HG03135 (cell line): ENCODE measurements at regions not wholly inside any gene's neighbourhood (a gene's known extent, or its start where the extent isn't known, plus 50 kb on each side); places are given as distances from the start of the nearest gene placed in this dataset.
"Not testable (repeated sequence)": the region's sequence is repeated elsewhere in the genome, so short reads cannot be mapped to it uniquely, and the experiment has no call there.

Source experiments
- ATAC-seq: cut with Tn5 transposase; IDR thresholded peaks from one replicate; pipeline ENCODE4 v1.9.1; 2021; ENCODE audit warnings: mild to moderate bottlenecking, moderate library complexity; ENCODE audit not compliant: unreplicated experiment

DNA sequence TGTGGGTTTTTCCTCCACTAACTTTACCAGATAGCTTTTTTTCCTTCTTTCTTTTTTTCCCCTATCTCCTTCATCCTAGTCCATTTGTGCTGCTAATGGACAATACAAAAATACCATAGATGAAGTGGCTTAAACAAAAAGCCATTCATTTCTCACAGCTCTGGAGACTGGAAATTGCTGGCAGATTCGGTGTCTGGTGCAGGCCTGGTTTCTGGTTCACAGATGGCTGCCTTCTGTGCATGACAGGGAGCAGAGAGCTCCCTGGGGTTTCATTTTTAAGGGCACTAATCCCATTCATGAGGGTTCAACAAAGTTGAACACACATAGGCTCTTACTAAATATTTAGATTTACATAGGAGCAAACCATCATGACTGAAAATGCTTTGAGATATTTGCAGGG lies 467.4 kb downstream of the TYW1 start:
- no peak for ATAC-seq

DNA sequence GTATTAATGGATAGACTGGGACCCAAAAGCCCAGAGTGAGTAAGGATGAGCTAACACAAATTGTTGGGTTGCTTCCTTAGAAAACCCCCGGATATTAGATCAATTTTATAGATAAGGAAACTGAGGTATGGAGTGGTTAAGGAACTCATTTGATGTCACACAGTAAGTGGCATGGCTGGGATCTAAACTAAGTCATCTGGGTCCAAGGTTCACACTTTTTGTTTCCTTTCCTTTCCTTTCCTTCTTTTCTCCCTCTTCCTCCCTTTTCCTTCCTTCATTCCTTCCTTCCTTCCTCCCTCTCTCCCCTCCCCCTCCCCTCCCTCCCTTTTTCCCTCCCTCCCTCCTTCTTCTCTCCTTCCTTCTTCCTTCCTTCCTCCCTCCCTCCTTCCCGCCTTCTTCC lies 469.5 kb downstream of the TYW1 start:
- ATAC-seq, result no peak

DNA sequence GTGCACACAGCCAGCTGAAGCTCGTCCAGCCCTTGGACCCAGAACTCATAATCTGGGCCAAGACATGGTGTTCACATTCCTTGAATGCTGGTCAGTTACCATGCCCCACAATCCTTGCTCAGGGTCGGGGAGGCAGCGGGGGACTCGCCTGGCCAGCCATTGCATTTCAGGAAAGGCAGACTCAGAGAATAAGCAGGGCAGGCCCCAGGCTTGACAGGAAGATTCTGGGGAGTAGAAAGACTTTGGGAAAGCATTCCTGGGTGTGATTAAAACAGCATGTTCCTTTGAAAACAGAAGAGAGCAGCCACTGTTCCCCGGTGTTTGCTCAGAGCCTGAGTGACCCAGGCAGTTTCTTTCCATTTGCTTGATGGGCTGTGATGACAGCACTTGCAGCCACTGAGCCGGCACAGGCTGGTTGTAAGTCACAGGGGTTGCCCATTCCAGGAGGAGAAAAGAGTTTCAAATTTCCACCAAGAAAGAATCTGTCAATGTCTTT lies 473.7 kb downstream of the TYW1 start:
- ATAC-seq, result no peak

DNA sequence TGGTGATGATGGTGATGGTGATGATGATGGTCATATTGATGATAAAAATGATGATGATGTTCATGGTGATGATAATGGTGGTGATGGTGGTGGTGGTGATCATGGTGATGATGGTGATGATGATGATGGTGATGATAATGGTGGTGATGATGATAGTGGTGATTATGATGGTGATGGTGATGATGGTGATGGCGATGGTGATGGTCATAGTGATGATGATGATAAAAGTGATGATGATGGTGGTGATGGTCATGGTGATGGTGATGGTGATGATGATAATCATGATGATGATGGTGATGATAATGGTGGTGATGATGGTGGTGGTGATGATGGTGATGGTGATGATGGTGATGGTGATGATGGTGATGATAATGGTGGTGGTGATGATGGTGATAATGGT lies 478.7 kb downstream of the TYW1 start:
- no peak for ATAC-seq

DNA sequence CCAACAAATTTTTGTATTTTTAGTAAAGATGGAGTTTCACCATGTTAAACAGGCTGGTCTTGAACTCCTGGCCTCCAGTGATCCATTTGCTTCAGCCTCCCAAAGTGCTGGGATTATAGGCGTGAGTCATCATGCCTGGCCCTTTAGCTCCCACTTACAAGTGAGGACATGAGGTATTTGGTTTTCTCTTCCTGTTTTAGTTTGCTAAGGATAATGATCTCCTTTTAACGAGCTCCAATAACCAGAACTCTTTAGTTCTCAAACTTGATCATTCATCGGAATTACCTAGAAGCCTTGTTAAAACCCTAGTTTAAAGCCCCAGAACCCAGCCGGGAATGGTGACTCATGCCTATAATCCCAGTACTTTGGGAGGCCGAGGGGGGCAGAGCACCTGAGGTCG lies 481.4 kb downstream of the TYW1 start:
- no peak for ATAC-seq

DNA sequence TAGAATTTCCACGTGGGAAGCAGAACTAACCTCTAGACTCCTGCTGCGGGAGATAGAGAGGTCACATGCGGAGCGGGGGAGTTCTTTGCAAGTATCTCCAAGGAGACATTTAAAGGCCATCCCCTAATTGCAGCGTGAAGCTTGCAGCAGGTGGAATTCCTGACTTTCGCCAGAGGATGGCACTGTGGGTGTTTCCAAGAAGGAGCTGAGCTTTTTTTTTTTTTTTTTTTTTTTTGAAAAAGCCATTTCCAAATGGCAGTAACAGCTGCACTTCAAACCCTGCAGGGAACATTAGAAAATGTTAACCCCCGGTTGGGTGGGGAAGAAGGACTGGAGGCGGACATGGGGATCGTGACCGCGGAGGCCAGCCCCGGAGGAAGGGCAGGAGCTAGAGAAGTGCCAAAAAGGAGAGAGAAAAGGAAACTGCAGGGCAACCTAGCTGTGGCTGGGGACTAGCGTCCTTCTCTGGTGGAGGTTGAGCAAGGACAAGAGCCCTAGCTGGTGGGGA lies 487.7 kb downstream of the TYW1 start:
- no peak for ATAC-seq

DNA sequence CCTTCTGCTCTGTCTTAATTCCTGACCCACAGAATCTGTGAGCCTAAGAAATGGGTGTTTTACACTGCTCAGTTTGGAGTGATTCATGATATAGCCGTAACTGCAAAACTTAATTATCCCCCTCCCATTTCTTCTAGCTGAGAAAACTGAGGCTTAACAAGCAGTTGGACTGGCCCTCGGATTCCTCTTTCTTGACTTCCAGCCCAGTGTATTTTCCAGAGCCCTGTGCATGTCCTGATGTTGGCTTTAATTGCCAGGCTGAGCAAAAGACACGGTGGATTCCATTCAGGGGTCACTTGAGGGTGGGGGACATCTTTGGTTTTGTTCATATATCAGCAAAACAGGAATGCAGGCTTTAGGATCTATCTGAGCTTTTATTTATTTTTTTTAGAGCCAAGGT lies 489.8 kb downstream of the TYW1 start:
- ATAC-seq, result no peak

DNA sequence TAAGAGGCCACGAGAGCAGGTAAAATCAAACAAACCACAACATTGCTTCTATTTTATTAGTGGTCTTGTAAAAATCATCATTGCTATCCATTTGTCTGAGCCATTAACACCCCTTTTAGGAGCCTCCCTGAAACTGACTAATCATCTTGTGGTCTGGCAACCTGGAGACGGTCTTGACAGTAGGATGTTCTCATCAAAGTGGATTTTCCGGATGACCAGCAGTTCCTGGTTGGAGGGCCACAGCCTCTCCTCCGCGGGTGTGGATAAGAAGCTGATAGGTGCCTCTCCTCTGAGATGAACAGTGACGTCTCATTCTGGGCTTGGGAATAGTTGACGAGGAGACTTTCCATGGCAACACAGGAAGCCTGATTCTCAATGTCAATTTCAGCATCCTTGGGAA lies 490.7 kb downstream of the TYW1 start:
- no peak for ATAC-seq

DNA sequence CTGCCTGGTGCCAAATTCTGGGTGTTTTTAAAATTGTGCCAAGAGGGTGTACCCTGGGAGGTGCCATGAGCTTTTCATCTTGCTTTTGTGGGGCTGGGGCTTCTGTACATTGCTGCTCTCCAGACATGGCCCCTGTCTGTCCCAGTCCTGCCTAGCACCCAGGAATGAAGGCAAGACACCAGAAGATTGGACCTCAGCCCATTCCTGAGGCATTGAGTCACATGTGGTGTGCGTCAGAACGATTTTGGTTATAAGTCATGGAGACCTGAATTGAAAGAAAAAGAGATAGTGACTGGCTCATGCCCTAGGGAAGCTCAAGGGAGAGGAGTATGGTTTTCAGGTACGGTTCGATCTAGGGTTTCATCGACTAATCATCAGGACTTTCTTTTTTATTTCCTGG lies 493.2 kb downstream of the TYW1 start:
- no peak for ATAC-seq

DNA sequence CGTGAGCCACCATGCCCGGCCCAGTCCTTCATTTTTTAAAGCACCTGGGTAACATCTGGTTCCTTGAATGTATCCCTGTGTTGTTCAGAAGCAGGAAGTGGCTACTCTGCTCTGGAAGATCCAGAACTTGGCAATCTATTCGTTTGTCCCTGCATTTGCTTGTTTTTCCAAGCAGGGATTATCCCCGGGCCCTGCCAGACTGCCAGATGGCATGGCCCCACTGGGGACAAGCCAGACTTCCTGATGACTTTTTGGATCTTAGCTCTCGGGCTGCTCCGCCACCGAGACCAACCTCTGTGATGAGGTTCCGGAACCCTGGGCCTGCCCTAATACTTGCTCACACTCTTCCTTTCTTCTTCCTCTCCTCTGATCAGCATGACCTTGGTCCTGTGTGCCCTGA lies 496.7 kb downstream of the TYW1 start:
- no peak for ATAC-seq

DNA sequence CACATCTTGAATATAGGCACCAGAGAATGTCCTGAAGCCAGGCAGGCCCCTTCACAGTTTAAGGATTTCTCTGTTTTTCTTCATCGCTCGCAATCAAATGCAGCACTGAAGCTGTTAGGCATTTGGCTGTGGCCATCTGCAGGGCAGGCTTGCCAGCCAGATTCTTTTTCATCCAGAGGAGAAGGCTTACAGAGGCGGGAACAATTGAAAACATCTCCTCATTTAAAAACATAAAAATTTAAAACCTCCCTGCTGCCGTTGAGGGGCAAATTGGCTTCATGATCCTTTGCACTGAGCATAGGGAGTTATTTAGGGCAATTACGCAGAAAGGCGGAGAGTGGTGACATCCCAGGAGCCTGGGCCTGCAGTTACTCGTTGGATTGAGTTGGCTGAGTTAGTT lies 500.0 kb downstream of the TYW1 start:
- ATAC-seq, result no peak

DNA sequence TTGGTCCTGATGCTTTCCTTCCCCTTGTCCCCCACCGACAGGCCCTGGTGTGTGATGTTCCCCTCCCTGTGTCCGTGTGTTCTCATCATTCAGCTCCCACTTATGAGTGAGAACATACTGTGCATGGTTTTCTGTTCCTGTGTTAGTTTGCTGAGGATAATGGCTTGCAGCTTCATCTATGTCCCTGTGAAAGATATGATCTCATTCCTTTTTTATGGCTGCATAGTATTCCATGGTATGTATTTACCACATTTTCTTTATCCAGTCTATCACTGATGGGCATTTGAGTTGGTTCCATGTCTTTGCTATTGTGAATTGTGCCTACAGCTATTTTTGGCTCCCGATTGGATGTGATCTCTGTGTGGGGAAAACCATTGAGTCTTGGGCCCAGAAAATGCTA lies 501.3 kb downstream of the TYW1 start:
- ATAC-seq, result not testable (repeated sequence)

DNA sequence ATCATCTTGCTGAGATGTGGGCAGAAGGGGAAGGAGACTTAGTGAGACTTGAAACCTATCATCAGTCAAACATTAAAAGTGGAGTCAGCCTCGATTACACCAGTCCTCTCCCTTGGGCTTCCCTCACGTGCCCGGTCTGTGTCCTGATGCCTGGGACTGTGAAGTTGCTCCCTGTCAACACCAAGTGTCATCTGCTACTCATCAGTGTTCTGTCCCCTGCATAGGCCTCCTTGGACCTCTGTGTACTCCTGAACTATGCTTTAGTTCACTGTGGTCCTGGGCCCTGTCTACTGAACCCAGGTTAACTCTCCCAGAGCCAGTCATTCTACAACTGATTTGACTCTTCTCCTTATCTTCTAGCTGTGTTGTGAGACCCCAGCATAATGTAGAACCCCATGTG lies 506.3 kb downstream of the TYW1 start:
- no peak for ATAC-seq

DNA sequence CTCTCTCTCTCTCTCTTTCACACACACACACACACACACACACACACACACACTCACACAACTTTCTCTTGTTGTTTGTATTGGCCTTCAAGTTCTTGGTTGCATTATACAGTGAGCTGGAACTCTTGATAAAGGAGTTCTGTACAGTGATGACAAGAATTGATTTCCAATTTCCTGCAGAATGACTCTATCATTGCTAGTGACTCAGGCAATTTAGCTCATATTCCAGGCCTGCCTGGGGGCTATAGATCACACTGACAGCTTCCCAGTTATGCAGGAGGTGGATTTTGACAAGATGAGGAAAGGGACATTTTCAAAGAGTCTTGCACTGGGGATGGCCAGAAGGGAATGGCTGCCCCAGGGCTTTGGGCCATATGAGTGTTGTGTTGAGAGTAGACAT lies 508.8 kb downstream of the TYW1 start:
- ATAC-seq, result no peak

DNA sequence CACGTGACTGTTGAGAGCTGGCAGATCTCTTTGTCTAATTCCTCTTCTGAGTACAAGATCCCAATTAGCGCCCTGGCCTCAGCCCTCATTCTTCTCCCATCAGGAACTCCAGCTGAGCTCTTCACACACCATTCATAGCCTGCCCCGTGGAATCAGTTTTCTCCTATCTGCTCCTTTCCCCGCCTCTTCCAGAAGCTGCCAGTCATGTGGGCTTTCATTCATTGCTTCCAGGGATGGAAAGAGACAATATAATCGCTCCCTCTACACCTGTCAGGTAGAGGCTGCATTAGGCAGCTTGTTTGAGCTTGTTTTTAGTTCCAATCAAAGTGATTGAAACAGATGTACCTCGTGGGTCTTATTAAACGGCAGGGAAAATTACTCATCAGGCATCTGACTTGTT lies 515.8 kb downstream of the TYW1 start:
- no peak for ATAC-seq

DNA sequence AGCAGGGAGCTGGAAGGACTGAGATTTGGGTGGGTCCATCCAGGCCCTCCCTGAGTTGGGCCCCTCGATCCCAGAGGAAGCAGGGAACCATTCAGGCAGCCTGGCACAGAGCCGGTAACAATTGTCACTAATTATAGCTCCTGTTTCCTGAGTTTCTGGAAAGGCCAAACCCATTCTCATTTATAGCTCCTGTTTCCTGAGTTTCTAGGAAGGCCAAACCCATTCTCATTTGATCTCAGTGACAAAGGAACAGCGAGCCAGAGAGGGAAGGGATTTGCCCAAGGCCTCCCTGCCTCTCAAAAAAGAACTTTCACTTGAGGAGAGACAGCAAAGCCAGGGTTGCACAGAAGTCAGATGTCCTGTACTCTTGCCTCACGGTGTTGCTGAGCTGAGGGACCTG lies 521.9 kb downstream of the TYW1 start:
- ATAC-seq, result no peak

DNA sequence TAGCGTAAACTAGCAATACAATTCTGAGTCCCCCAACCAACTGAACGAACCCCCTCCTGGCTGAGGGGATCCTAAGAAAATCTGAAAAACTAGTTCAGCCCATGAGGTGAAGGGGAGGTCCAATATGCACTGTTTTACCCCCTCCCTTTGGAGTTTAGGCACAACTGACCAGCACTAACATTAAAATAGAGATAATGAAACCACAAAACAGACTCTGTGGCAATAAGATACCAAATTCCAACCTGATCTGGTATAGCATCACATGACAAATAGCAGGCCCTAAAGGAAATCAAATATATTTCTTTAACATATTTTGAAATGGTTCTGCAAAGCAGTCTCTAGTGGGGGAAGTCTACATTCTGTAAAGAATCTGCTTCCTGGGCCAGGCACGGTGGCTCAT lies 522.5 kb downstream of the TYW1 start:
- no peak for ATAC-seq

DNA sequence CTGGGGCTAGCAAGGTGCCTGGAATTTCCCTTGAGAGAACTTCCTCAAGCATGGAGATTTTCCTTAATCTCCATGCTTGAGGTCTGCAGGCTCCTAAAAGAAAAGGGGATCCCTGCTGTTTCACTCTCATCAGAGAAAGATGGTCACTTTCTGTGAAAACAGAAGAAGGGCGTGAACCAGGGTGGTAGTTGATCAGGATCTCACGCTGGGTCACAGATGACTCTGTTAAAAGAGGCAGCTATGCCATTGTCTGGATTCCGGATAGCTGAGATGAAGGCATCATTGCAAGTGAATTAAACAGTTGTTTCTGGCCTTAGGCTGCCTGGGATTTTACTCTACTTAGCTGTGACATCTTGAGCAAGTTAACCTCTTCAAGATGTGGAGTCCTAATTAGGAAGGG lies 525.9 kb downstream of the TYW1 start:
- ATAC-seq, result no peak

DNA sequence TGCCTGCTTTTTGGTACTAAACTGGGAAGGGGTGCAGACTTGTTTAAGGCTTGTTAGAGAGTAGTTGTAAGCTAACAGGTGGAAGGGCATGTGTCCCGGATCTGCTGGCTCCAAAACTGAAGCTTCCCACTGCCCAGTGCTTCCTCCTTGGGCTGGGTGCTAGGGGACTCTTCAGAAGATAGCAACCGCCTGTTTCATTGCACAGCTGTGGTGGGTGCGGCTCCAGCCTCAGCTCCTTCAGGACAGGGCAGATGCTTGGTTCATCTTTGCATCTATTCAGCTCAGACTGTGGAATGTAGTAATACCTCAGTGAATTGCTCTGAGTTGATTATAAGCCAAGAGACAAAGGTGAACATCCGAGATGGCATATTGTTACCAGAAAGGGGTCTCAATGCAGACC lies 527.1 kb downstream of the TYW1 start:
- ATAC-seq, result no peak

DNA sequence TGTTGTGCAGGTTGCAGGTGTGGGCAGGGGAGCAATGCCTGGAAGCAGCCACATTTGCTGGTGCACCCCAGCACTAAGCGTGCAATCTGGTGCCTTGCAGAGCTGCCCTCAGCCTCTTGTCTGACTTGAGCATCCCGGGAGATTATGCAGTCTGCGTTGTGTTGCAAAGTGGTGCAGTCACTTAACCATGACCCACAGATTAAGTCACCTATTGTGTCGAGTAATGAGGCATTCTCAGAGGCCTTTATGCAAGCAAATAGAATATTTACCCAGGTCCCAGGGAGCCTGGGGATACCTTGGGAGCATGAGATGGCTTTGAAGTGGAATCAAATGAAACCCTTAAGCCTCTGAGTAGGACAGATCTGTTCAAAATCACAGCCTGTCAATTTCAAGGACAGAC lies 529.0 kb downstream of the TYW1 start:
- no peak for ATAC-seq

DNA sequence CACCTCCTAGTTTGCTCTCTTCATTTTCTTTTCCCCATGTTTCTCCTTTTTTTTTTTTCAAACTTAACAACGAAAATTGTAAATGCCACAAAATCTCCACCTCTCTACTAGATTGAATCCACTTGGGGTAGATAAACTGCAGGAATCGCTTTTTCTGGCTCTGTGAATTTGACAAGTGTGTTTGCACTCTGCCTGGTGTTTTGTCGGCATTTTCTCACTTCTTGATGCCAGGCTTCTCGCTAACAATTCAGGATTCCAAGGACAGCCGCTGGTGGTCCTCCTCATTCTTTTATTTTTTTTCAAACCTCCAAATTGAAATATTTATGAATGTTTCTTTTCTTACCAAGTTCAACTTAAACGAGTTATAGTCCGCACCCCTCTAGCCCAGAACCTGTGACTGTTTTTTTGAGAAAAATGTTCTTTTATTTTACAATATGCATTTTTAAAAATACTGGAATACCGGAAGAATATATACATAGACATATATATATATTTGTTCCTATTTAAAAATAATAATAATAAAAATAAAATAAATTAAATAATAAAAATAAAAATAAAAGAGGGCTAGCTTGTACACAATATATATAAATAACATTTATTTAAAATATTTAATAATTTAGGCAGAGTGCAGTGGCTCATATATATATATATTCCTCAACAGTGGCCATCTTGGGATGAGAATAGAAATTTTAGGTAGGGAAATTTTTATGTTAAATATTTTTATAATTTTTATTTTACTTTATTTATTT lies 538.8 kb downstream of the TYW1 start:
- ATAC-seq, result no peak

DNA sequence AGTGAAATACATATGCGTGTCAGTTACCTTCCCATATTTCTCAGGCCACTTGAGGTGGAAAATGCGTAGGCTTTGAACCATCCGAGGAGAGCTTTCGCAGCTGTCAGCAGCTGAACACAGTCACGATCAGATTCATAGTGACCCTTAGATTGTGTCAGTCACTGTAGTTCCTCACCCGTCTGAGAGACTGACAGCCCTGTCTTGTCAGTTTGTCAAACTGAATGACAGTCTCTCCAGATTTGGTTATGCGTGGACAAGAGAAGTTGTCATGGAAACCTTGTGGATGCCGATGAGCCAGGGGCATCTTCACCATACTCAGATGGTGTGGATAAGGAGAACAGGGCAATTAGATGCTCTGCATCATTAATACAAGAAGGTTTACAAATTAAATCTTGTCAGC lies 546.3 kb downstream of the TYW1 start:
- ATAC-seq, result no peak
